ENCODE measurements at regions not wholly inside any gene's neighbourhood (a gene's known extent, or its start where the extent isn't known, plus 50 kb on each side); places are given as distances from the start of the nearest gene placed in this dataset.
A peak's percentile ranks its signal among the peaks of the same experiment; 100 is the strongest.

GRCh38 chr4:26076000-26076587 lies 162.1 kb downstream of the SMIM20 start:
- H3K27me3 ChIP-seq (ENCODE audit: control insufficient read depth in 3 of 3, insufficient read depth in 3 of 3, low read length in 3 of 3) = no peaks in the 10 kb centered on the region
- no peaks in the 10 kb centered on the region for H3K9me3 ChIP-seq (ENCODE audit: control insufficient read depth in 3 of 3, low read length in 3 of 3)
- H3K4me1 ChIP-seq (ENCODE audit: control insufficient read depth in 3 of 3, insufficient read depth in 3 of 3, low read length in 3 of 3) = peaks cover 0 to 4% (median 0%) of the 10 kb centered on the region in 3 donors
- no peaks in the 10 kb centered on the region for H3K36me3 ChIP-seq (ENCODE audit: control insufficient read depth in 3 of 3, insufficient read depth in 3 of 3, low read length in 3 of 3)
- no peak overlapping the region for H3K9ac ChIP-seq (ENCODE audit: low read depth in 1 of 3, low read length in 3 of 3)
- peak overlapping the region; percentile 69 for H3K27ac ChIP-seq (ENCODE audit: low read depth, low read length)
- H3K4me3 ChIP-seq (ENCODE audit: low read length in 3 of 3) = no peak overlapping the region

GRCh38 chr4:26076896-26077295 lies 162.9 kb downstream of the SMIM20 start:
- H3K27ac ChIP-seq (ENCODE audit: low read depth, low read length) = peak overlapping the region; percentile 55
- H3K36me3 ChIP-seq (ENCODE audit: control insufficient read depth in 3 of 3, insufficient read depth in 3 of 3, low read length in 3 of 3) = no peaks in the 10 kb centered on the region
- no peaks in the 10 kb centered on the region for H3K27me3 ChIP-seq (ENCODE audit: control insufficient read depth in 3 of 3, insufficient read depth in 3 of 3, low read length in 3 of 3)
- no peaks in the 10 kb centered on the region for H3K9me3 ChIP-seq (ENCODE audit: control insufficient read depth in 3 of 3, low read length in 3 of 3)
- H3K4me3 ChIP-seq (ENCODE audit: low read length in 3 of 3) = no peak overlapping the region
- H3K9ac ChIP-seq (ENCODE audit: low read depth in 1 of 3, low read length in 3 of 3) = no peak overlapping the region
- peaks cover 0 to 4% (median 0%) of the 10 kb centered on the region in 3 donors for H3K4me1 ChIP-seq (ENCODE audit: control insufficient read depth in 3 of 3, insufficient read depth in 3 of 3, low read length in 3 of 3)

GRCh38 chr4:26077756-26078155 lies 163.7 kb downstream of the SMIM20 start:
- H3K4me3 ChIP-seq (ENCODE audit: low read length in 3 of 3) = no peak overlapping the region
- peaks cover 0 to 7% (median 0%) of the 10 kb centered on the region in 3 donors for H3K4me1 ChIP-seq (ENCODE audit: control insufficient read depth in 3 of 3, insufficient read depth in 3 of 3, low read length in 3 of 3)
- no peak overlapping the region for H3K27ac ChIP-seq (ENCODE audit: low read depth, low read length)
- no peaks in the 10 kb centered on the region for H3K36me3 ChIP-seq (ENCODE audit: control insufficient read depth in 3 of 3, insufficient read depth in 3 of 3, low read length in 3 of 3)
- H3K27me3 ChIP-seq (ENCODE audit: control insufficient read depth in 3 of 3, insufficient read depth in 3 of 3, low read length in 3 of 3) = no peaks in the 10 kb centered on the region
- H3K9me3 ChIP-seq (ENCODE audit: control insufficient read depth in 3 of 3, low read length in 3 of 3) = no peaks in the 10 kb centered on the region
- H3K9ac ChIP-seq (ENCODE audit: low read depth in 1 of 3, low read length in 3 of 3) = no peak overlapping the region

- Histone ChIP-seq H3K27ac (ENCODE audit: low read depth, low read length) (no peak overlapping the region), H3K9ac (ENCODE audit: low read depth in 1 of 3, low read length in 3 of 3) (no peak overlapping the region), H3K4me3 (ENCODE audit: low read length in 3 of 3) (no peak overlapping the region), H3K9me3 (ENCODE audit: control insufficient read depth in 3 of 3, low read length in 3 of 3) (no peaks in the 10 kb centered on the region), H3K4me1 (ENCODE audit: control insufficient read depth in 3 of 3, insufficient read depth in 3 of 3, low read length in 3 of 3) (peaks cover 28 to 38% (median 29%) of the 10 kb centered on the region in 3 donors), H3K27me3 (ENCODE audit: control insufficient read depth in 3 of 3, insufficient read depth in 3 of 3, low read length in 3 of 3) (no peaks in the 10 kb centered on the region), H3K36me3 (ENCODE audit: control insufficient read depth in 3 of 3, insufficient read depth in 3 of 3, low read length in 3 of 3) (no peaks in the 10 kb centered on the region)
Observed at GRCh38 chr4:26080870-26081628, 167.0 kb downstream of the SMIM20 start.

GRCh38 chr4:26081795-26082498 lies 167.9 kb downstream of the SMIM20 start:
- H3K4me1 ChIP-seq (ENCODE audit: control insufficient read depth in 3 of 3, insufficient read depth in 3 of 3, low read length in 3 of 3) = peaks cover 31 to 44% (median 35%) of the 10 kb centered on the region in 3 donors
- H3K36me3 ChIP-seq (ENCODE audit: control insufficient read depth in 3 of 3, insufficient read depth in 3 of 3, low read length in 3 of 3) = no peaks in the 10 kb centered on the region
- H3K4me3 ChIP-seq (ENCODE audit: low read length in 3 of 3) = no peak overlapping the region
- H3K9ac ChIP-seq (ENCODE audit: low read depth in 1 of 3, low read length in 3 of 3) = no peak overlapping the region
- no peaks in the 10 kb centered on the region for H3K9me3 ChIP-seq (ENCODE audit: control insufficient read depth in 3 of 3, low read length in 3 of 3)
- no peaks in the 10 kb centered on the region for H3K27me3 ChIP-seq (ENCODE audit: control insufficient read depth in 3 of 3, insufficient read depth in 3 of 3, low read length in 3 of 3)
- no peak overlapping the region for H3K27ac ChIP-seq (ENCODE audit: low read depth, low read length)

GRCh38 chr4:26082565-26082964 lies 168.5 kb downstream of the SMIM20 start:
- H3K27ac ChIP-seq (ENCODE audit: low read depth, low read length) = no peak overlapping the region
- H3K4me3 ChIP-seq (ENCODE audit: low read length in 3 of 3) = no peak overlapping the region
- no peak overlapping the region for H3K9ac ChIP-seq (ENCODE audit: low read depth in 1 of 3, low read length in 3 of 3)
- H3K27me3 ChIP-seq (ENCODE audit: control insufficient read depth in 3 of 3, insufficient read depth in 3 of 3, low read length in 3 of 3) = no peaks in the 10 kb centered on the region
- no peaks in the 10 kb centered on the region for H3K36me3 ChIP-seq (ENCODE audit: control insufficient read depth in 3 of 3, insufficient read depth in 3 of 3, low read length in 3 of 3)
- no peaks in the 10 kb centered on the region for H3K9me3 ChIP-seq (ENCODE audit: control insufficient read depth in 3 of 3, low read length in 3 of 3)
- H3K4me1 ChIP-seq (ENCODE audit: control insufficient read depth in 3 of 3, insufficient read depth in 3 of 3, low read length in 3 of 3) = peaks cover 31 to 46% (median 35%) of the 10 kb centered on the region in 3 donors

- peaks cover 34 to 52% (median 40%) of the 10 kb centered on the region in 3 donors for H3K4me1 ChIP-seq (ENCODE audit: control insufficient read depth in 3 of 3, insufficient read depth in 3 of 3, low read length in 3 of 3)
- H3K36me3 ChIP-seq (ENCODE audit: control insufficient read depth in 3 of 3, insufficient read depth in 3 of 3, low read length in 3 of 3) = no peaks in the 10 kb centered on the region
- H3K27me3 ChIP-seq (ENCODE audit: control insufficient read depth in 3 of 3, insufficient read depth in 3 of 3, low read length in 3 of 3) = no peaks in the 10 kb centered on the region
- peak overlapping the region in 1 of 3 donors; percentile 18 for H3K9ac ChIP-seq (ENCODE audit: low read depth in 1 of 3, low read length in 3 of 3)
- H3K4me3 ChIP-seq (ENCODE audit: low read length in 3 of 3) = no peak overlapping the region
- H3K27ac ChIP-seq (ENCODE audit: low read depth, low read length) = peak overlapping the region; percentile 37
- H3K9me3 ChIP-seq (ENCODE audit: control insufficient read depth in 3 of 3, low read length in 3 of 3) = no peaks in the 10 kb centered on the region
Observed at GRCh38 chr4:26083987-26084386, 170.0 kb downstream of the SMIM20 start.

GRCh38 chr4:26084414-26084813 lies 170.4 kb downstream of the SMIM20 start:
- Histone ChIP-seq H3K27ac (ENCODE audit: low read depth, low read length) (peak overlapping the region; percentile 37), H3K4me3 (ENCODE audit: low read length in 3 of 3) (no peak overlapping the region), H3K4me1 (ENCODE audit: control insufficient read depth in 3 of 3, insufficient read depth in 3 of 3, low read length in 3 of 3) (peaks cover 34 to 54% (median 40%) of the 10 kb centered on the region in 3 donors), H3K9ac (ENCODE audit: low read depth in 1 of 3, low read length in 3 of 3) (peak overlapping the region in 1 of 3 donors; percentile 18), H3K9me3 (ENCODE audit: control insufficient read depth in 3 of 3, low read length in 3 of 3) (no peaks in the 10 kb centered on the region), H3K27me3 (ENCODE audit: control insufficient read depth in 3 of 3, insufficient read depth in 3 of 3, low read length in 3 of 3) (no peaks in the 10 kb centered on the region), H3K36me3 (ENCODE audit: control insufficient read depth in 3 of 3, insufficient read depth in 3 of 3, low read length in 3 of 3) (no peaks in the 10 kb centered on the region)

GRCh38 chr4:26085551-26085950 lies 171.5 kb downstream of the SMIM20 start:
- no peak overlapping the region for H3K4me3 ChIP-seq (ENCODE audit: low read length in 3 of 3)
- no peak overlapping the region for H3K9ac ChIP-seq (ENCODE audit: low read depth in 1 of 3, low read length in 3 of 3)
- no peaks in the 10 kb centered on the region for H3K36me3 ChIP-seq (ENCODE audit: control insufficient read depth in 3 of 3, insufficient read depth in 3 of 3, low read length in 3 of 3)
- peaks cover 34 to 54% (median 40%) of the 10 kb centered on the region in 3 donors for H3K4me1 ChIP-seq (ENCODE audit: control insufficient read depth in 3 of 3, insufficient read depth in 3 of 3, low read length in 3 of 3)
- no peak overlapping the region for H3K27ac ChIP-seq (ENCODE audit: low read depth, low read length)
- no peaks in the 10 kb centered on the region for H3K27me3 ChIP-seq (ENCODE audit: control insufficient read depth in 3 of 3, insufficient read depth in 3 of 3, low read length in 3 of 3)
- peaks cover 0 to 2% (median 0%) of the 10 kb centered on the region in 3 donors for H3K9me3 ChIP-seq (ENCODE audit: control insufficient read depth in 3 of 3, low read length in 3 of 3)
